H1 (cell line): ENCODE measurements at regions not wholly inside any gene's neighbourhood (a gene's known extent, or its start where the extent isn't known, plus 50 kb on each side); places are given as distances from the start of the nearest gene placed in this dataset.

Experiments
- EZH2 ChIP-seq: fragments of 200-600 bp; sonication (generic); IDR thresholded peaks from 2 replicates; pipeline ENCODE4 v1.7.1; 2012; ENCODE audit warnings: low read depth, mild to moderate bottlenecking, moderate library complexity, low read length, inconsistent platforms; ENCODE audit not compliant: severe bottlenecking
- HDAC2 ChIP-seq, 2 experiments: fragments of 300-600 bp in 1 of 2; sonication (generic) in 1 of 2; IDR thresholded peaks; 2 replicates each; pipeline ENCODE4 v1.6.1; 2011 to 2012; ENCODE audit warnings: low read depth in 2 of 2, low read length in 2 of 2, mild to moderate bottlenecking in 2 of 2, moderate library complexity in 2 of 2, borderline replicate concordance in 1 of 2, inconsistent platforms in 1 of 2
- JUND ChIP-seq: IDR thresholded peaks from 2 replicates; pipeline ENCODE4 v1.6.1; 2011; ENCODE audit warnings: mild to moderate bottlenecking, improper control_type of control experiment, low read length
- NRF1 ChIP-seq: IDR thresholded peaks from 2 replicates; pipeline ENCODE4 v1.6.1; 2011; ENCODE audit warnings: mild to moderate bottlenecking, low read depth, low read length, improper control_type of control experiment
- POLR2A ChIP-seq, 2 experiments: IDR thresholded peaks; 1 replicate in 1 of 2; 2 replicates in 1 of 2; pipeline ENCODE4 v1.6.1; 2011; ENCODE audit warnings: low read depth in 2 of 2, low read length in 2 of 2, mild to moderate bottlenecking in 2 of 2; ENCODE audit errors: control extremely low read depth in 1 of 2
- POLR2AphosphoS5 ChIP-seq: IDR thresholded peaks from 2 replicates; pipeline ENCODE4 v1.6.1; 2011; ENCODE audit warnings: low read depth, low read length
- POU5F1 ChIP-seq: IDR thresholded peaks from 2 replicates; pipeline ENCODE4 v1.6.1; 2011; ENCODE audit warnings: low read depth, mild to moderate bottlenecking, low read length, moderate library complexity
- RFX5 ChIP-seq: IDR thresholded peaks from 2 replicates; pipeline ENCODE4 v1.6.1; 2011; ENCODE audit warnings: low read depth, low read length, improper control_type of control experiment, borderline replicate concordance
- RNF2 ChIP-seq: fragments of 200-900, 300-1000 bp; sonication (generic); IDR thresholded peaks from 2 replicates; pipeline ENCODE4 v1.7.1; 2016; ENCODE audit warnings: borderline replicate concordance, low read depth, mild to moderate bottlenecking, antibody characterized with exemption, low read length; ENCODE audit not compliant: poor library complexity, severe bottlenecking; ENCODE audit errors: missing control alignments
- SAP30 ChIP-seq: fragments of 300-600 bp; sonication (generic); IDR thresholded peaks from 2 replicates; pipeline ENCODE4 v1.7.1; 2012; ENCODE audit warnings: low read length, moderate library complexity, mild to moderate bottlenecking, inconsistent platforms; ENCODE audit not compliant: insufficient read depth, insufficient replicate concordance
- TF ChIP-seq, protein P1 (sequence below), 3 experiments: IDR thresholded peaks; 1 replicate in 2 of 3; 2 replicates in 1 of 3; pipeline versions ENCODE4 v1.5.1 to v1.6.1; 2011; ENCODE audit warnings: low read length in 3 of 3, mild to moderate bottlenecking in 3 of 3, inconsistent platforms in 2 of 3, low read depth in 1 of 3, moderate library complexity in 1 of 3; ENCODE audit not compliant: insufficient read depth in 1 of 3; ENCODE audit errors: control extremely low read depth in 1 of 3
- TF ChIP-seq, protein P2 (sequence below): IDR thresholded peaks from 2 replicates; pipeline ENCODE4 v1.6.1; 2012; ENCODE audit warnings: low read length, inconsistent platforms

GRCh38 chr6:9403736-9404135 lies 968.4 kb upstream of the SLC35B3 start:
- TF ChIP-seq, protein P1, sequence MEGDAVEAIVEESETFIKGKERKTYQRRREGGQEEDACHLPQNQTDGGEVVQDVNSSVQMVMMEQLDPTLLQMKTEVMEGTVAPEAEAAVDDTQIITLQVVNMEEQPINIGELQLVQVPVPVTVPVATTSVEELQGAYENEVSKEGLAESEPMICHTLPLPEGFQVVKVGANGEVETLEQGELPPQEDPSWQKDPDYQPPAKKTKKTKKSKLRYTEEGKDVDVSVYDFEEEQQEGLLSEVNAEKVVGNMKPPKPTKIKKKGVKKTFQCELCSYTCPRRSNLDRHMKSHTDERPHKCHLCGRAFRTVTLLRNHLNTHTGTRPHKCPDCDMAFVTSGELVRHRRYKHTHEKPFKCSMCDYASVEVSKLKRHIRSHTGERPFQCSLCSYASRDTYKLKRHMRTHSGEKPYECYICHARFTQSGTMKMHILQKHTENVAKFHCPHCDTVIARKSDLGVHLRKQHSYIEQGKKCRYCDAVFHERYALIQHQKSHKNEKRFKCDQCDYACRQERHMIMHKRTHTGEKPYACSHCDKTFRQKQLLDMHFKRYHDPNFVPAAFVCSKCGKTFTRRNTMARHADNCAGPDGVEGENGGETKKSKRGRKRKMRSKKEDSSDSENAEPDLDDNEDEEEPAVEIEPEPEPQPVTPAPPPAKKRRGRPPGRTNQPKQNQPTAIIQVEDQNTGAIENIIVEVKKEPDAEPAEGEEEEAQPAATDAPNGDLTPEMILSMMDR (IDR thresholded peaks at IDR 0.05; ENCODE audit: control extremely low read depth in 1 of 3, insufficient read depth in 1 of 3, low read depth in 1 of 3, low read length in 3 of 3): no peak
- no peak for TF ChIP-seq POLR2A (IDR thresholded peaks at IDR 0.05; ENCODE audit: control extremely low read depth in 1 of 2, low read depth in 2 of 2, low read length in 2 of 2)
- no peak for TF ChIP-seq SAP30
- no peak for TF ChIP-seq RNF2
- TF ChIP-seq JUND: no peak
- TF ChIP-seq HDAC2 (IDR thresholded peaks at IDR 0.05; ENCODE audit: borderline replicate concordance in 1 of 2, low read depth in 2 of 2, low read length in 2 of 2): no peak
- TF ChIP-seq RFX5: no peak
- TF ChIP-seq NRF1: no peak
- TF ChIP-seq POLR2AphosphoS5: no peak
- TF ChIP-seq, protein P2, sequence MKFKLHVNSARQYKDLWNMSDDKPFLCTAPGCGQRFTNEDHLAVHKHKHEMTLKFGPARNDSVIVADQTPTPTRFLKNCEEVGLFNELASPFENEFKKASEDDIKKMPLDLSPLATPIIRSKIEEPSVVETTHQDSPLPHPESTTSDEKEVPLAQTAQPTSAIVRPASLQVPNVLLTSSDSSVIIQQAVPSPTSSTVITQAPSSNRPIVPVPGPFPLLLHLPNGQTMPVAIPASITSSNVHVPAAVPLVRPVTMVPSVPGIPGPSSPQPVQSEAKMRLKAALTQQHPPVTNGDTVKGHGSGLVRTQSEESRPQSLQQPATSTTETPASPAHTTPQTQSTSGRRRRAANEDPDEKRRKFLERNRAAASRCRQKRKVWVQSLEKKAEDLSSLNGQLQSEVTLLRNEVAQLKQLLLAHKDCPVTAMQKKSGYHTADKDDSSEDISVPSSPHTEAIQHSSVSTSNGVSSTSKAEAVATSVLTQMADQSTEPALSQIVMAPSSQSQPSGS: no peak
- no peak for TF ChIP-seq POU5F1
- no peak for TF ChIP-seq EZH2
